H9 (cell line): ENCODE measurements at regions not wholly inside any gene's neighbourhood (a gene's known extent, or its start where the extent isn't known, plus 50 kb on each side); places are given as distances from the start of the nearest gene placed in this dataset.

Source experiments
- DNase-seq: peaks from one replicate; pipeline ENCODE4 v3.0.0-alpha.2; 2017
- H2AFZ ChIP-seq: one replicate; pipeline ENCODE4 v1.6.1; 2013; ENCODE audit warnings: mild to moderate bottlenecking, low read length, control low read depth, moderate library complexity
- H2AK5ac ChIP-seq: 2 replicates; pipeline ENCODE4 v1.6.1; 2013; ENCODE audit warnings: low read length, control low read depth, mixed read lengths; ENCODE audit not compliant: insufficient read length
- H2BK120ac ChIP-seq: one replicate; pipeline ENCODE4 v1.6.1; 2013; ENCODE audit warnings: low read depth, mild to moderate bottlenecking, low read length, control low read depth, inconsistent platforms; ENCODE audit not compliant: poor library complexity, severe bottlenecking
- H2BK12ac ChIP-seq: 2 replicates; pipeline ENCODE4 v1.6.1; 2013; ENCODE audit warnings: low read length, control low read depth, mixed read lengths, low read depth; ENCODE audit not compliant: insufficient read length
- H2BK15ac ChIP-seq: 2 replicates; pipeline ENCODE4 v1.6.1; 2013; ENCODE audit warnings: low read depth, low read length, control low read depth
- H2BK20ac ChIP-seq: one replicate; pipeline ENCODE4 v1.6.1; 2013; ENCODE audit warnings: low read depth, mild to moderate bottlenecking, low read length, control low read depth, inconsistent platforms; ENCODE audit not compliant: poor library complexity, severe bottlenecking
- H2BK5ac ChIP-seq: 2 replicates; pipeline ENCODE4 v1.6.1; 2013; ENCODE audit warnings: low read length, control low read depth, mixed read lengths; ENCODE audit not compliant: insufficient read length
- H3K14ac ChIP-seq: 2 replicates; pipeline ENCODE4 v1.6.1; 2013; ENCODE audit warnings: low read length, control low read depth; ENCODE audit not compliant: insufficient read depth
- H3K18ac ChIP-seq: 2 replicates; pipeline ENCODE4 v1.6.1; 2013; ENCODE audit warnings: low read depth, mild to moderate bottlenecking, mixed read lengths, low read length, control low read depth; ENCODE audit not compliant: insufficient read length
- H3K23ac ChIP-seq: 2 replicates; pipeline ENCODE4 v1.6.1; 2013; ENCODE audit warnings: low read length, control low read depth, mixed read lengths, low read depth; ENCODE audit not compliant: insufficient read length
- H3K23me2 ChIP-seq: 2 replicates; pipeline ENCODE4 v1.6.1; 2013; ENCODE audit warnings: low read depth, mild to moderate bottlenecking, mixed read lengths, low read length, control low read depth; ENCODE audit not compliant: insufficient read length, poor library complexity, severe bottlenecking
- H3K27ac ChIP-seq: 2 replicates; pipeline ENCODE4 v1.5.1; 2013; ENCODE audit warnings: low read length, control low read depth, mixed read lengths, low read depth; ENCODE audit not compliant: insufficient read length
- H3K27me3 ChIP-seq: 2 replicates; pipeline ENCODE4 v1.6.1; 2013; ENCODE audit warnings: low read length, control low read depth, inconsistent platforms; ENCODE audit not compliant: insufficient read depth
- H3K4ac ChIP-seq: 2 replicates; pipeline ENCODE4 v1.6.1; 2013; ENCODE audit warnings: low read depth, mild to moderate bottlenecking, control low read depth, inconsistent platforms, low read length, moderate library complexity
- H3K4me1 ChIP-seq: 2 replicates; pipeline ENCODE4 v1.6.1; 2013; ENCODE audit warnings: low read length, control low read depth, inconsistent platforms; ENCODE audit not compliant: insufficient read depth
- H3K4me2 ChIP-seq: 2 replicates; pipeline ENCODE4 v1.6.1; 2013; ENCODE audit warnings: low read length, control low read depth, mixed read lengths; ENCODE audit not compliant: insufficient read length, insufficient read depth
- H3K56ac ChIP-seq: 2 replicates; pipeline ENCODE4 v1.6.1; 2013; ENCODE audit warnings: low read depth, mild to moderate bottlenecking, mixed read lengths, low read length, control low read depth; ENCODE audit not compliant: insufficient read length
- H3K79me1 ChIP-seq: 2 replicates; pipeline ENCODE4 v1.6.1; 2013; ENCODE audit warnings: low read depth, mild to moderate bottlenecking, moderate library complexity, low read length, control low read depth, inconsistent platforms; ENCODE audit not compliant: insufficient read depth, poor library complexity, severe bottlenecking
- H3K79me2 ChIP-seq: 2 replicates; pipeline ENCODE4 v1.6.1; 2013; ENCODE audit warnings: low read length, control low read depth, inconsistent platforms; ENCODE audit not compliant: insufficient read depth
- H3K9ac ChIP-seq: 2 replicates; pipeline ENCODE4 v1.6.1; 2013; ENCODE audit warnings: low read length, control low read depth, mixed read lengths; ENCODE audit not compliant: insufficient read length; ENCODE audit errors: extremely low read depth
- H3K9me3 ChIP-seq: one replicate; pipeline ENCODE4 v1.6.1; 2013; ENCODE audit warnings: low read depth, low read length, inconsistent platforms; ENCODE audit not compliant: control insufficient read depth
- H3T11ph ChIP-seq: one replicate; pipeline ENCODE4 v1.6.1; 2013; ENCODE audit warnings: mild to moderate bottlenecking, low read length, control low read depth, inconsistent platforms
- H4K20me1 ChIP-seq: one replicate; pipeline ENCODE4 v1.6.1; 2013; ENCODE audit not compliant: control insufficient read depth, insufficient read length, insufficient read depth
- H4K5ac ChIP-seq: 2 replicates; pipeline ENCODE4 v1.6.1; 2013; ENCODE audit warnings: low read depth, mild to moderate bottlenecking, mixed read lengths, low read length, control low read depth; ENCODE audit not compliant: insufficient read length
- H4K8ac ChIP-seq: replicated peaks from 2 replicates; pipeline ENCODE4 v1.6.1; 2013; ENCODE audit warnings: low read length, control low read depth, mixed read lengths, low read depth; ENCODE audit not compliant: insufficient read length
- H4K91ac ChIP-seq: 2 replicates; pipeline ENCODE4 v1.6.1; 2013; ENCODE audit warnings: low read depth, mild to moderate bottlenecking, moderate library complexity, mixed read lengths, low read length, control low read depth; ENCODE audit not compliant: insufficient read length
- H3K27ac Mint-ChIP-seq, 3 experiments: 2 replicates in 2 of 3; 3 replicates in 1 of 3; pipeline ENCODE4 v1.8.0; 2020 to 2021; ENCODE audit warnings: mixed read lengths in 3 of 3, mild to moderate bottlenecking in 1 of 3, moderate library complexity in 1 of 3
- H3K27me3 Mint-ChIP-seq: 2 replicates; pipeline ENCODE4 v1.8.0; 2021; ENCODE audit warnings: low read depth, mild to moderate bottlenecking, moderate library complexity, mixed read lengths
- H3K36me3 Mint-ChIP-seq, 3 experiments: 2 replicates in 2 of 3; 3 replicates in 1 of 3; pipeline ENCODE4 v1.8.0; 2020 to 2021; ENCODE audit warnings: low read depth in 3 of 3, mixed read lengths in 3 of 3; ENCODE audit not compliant: insufficient read depth in 1 of 3
- H3K4me1 Mint-ChIP-seq, 2 experiments: 2 replicates each; pipeline ENCODE4 v1.8.0; 2020; ENCODE audit warnings: mixed read lengths in 2 of 2
- H3K4me3 Mint-ChIP-seq, 2 experiments: 2 replicates in 1 of 2; 3 replicates in 1 of 2; pipeline ENCODE4 v1.8.0; 2020 to 2021; ENCODE audit warnings: mild to moderate bottlenecking in 2 of 2, mixed read lengths in 2 of 2, moderate library complexity in 1 of 2
- H3K9me3 Mint-ChIP-seq, 2 experiments: 2 replicates in 1 of 2; 3 replicates in 1 of 2; pipeline ENCODE4 v1.8.0; 2020; ENCODE audit warnings: mild to moderate bottlenecking in 2 of 2, mixed read lengths in 2 of 2, moderate library complexity in 1 of 2
- CTCF ChIP-seq: fragments of 200-600 bp; sonication (generic); conservative IDR thresholded peaks from 3 replicates; pipeline ENCODE4 v1.8.0; 2021; ENCODE audit warnings: antibody characterized with exemption, mild to moderate bottlenecking
- WGBS: extraction: QIAGEN DNeasy Blood & Tissue Kit; methylation state at CpG from one replicate; pipeline ENCODE4 v1.1.7; 2013; ENCODE audit warnings: missing lambda C conversion rate, low lambda C conversion rate, mixed read lengths; ENCODE audit not compliant: insufficient read length; ENCODE audit errors: extremely low coverage; 5-methylcytosine and 5-hydroxymethylcytosine counted together

- no peak overlapping the region for H4K8ac ChIP-seq
- H3K4me2 ChIP-seq, result no peak overlapping the region
- H2AFZ ChIP-seq, result no peak overlapping the region
- Mint-ChIP-seq H3K36me3 (no peaks in the 10 kb centered on the region), H3K4me1 (no peaks in the 10 kb centered on the region), H3K27ac (no peak overlapping the region), H3K9me3 (no peaks in the 10 kb centered on the region), H3K27me3 (no peaks in the 10 kb centered on the region), H3K4me3 (no peak overlapping the region)
- no peaks in the 10 kb centered on the region for H4K20me1 ChIP-seq
- H2BK20ac ChIP-seq, result no peak overlapping the region
- no CpG with 5 or more reads among the region's 2 CpGs for WGBS
- H2BK12ac ChIP-seq, result no peak overlapping the region
- H2BK15ac ChIP-seq, result no peak overlapping the region
- H3K4me1 ChIP-seq, result no peaks in the 10 kb centered on the region
- H4K91ac ChIP-seq, result no peak overlapping the region
- no peak overlapping the region for H2BK120ac ChIP-seq
- H3K56ac ChIP-seq, result no peak overlapping the region
- no peak overlapping the region for H2AK5ac ChIP-seq
- H3K9ac ChIP-seq, result no peak overlapping the region
- H3K14ac ChIP-seq, result no peak overlapping the region
- H4K5ac ChIP-seq, result no peak overlapping the region
- no peak for DNase-seq
- no peak overlapping the region for H3K23ac ChIP-seq
- no peak overlapping the region for H3K18ac ChIP-seq
- TF ChIP-seq CTCF, result peak; percentile 85
- no peak overlapping the region for H3K27ac ChIP-seq
- H3K79me1 ChIP-seq, result no peaks in the 10 kb centered on the region
- no peaks in the 10 kb centered on the region for H3K9me3 ChIP-seq
- no peaks in the 10 kb centered on the region for H3K27me3 ChIP-seq
- no peaks in the 10 kb centered on the region for H3K79me2 ChIP-seq
- no peak overlapping the region for H2BK5ac ChIP-seq
- no peaks in the 10 kb centered on the region for H3K23me2 ChIP-seq
- no peak overlapping the region for H3T11ph ChIP-seq
- H3K4ac ChIP-seq, result no peak overlapping the region
Measured at GRCh38 chr2:195318440-195319111, 338.4 kb upstream of the SLC39A10 start.
